Right kidney (tissue), 1 donor: ENCODE measurements at regions not wholly inside any gene's neighbourhood (a gene's known extent, or its start where the extent isn't known, plus 50 kb on each side); places are given as distances from the start of the nearest gene placed in this dataset.
A peak's percentile ranks its signal among the peaks of the same experiment; 100 is the strongest.
"Not testable (repeated sequence)": the region's sequence is repeated elsewhere in the genome, so short reads cannot be mapped to it uniquely, and the experiment has no call there.

Experiments used
- DNase-seq: peaks from one replicate; pipeline ENCODE4 v3.0.0-alpha.2; 2016

DNA sequence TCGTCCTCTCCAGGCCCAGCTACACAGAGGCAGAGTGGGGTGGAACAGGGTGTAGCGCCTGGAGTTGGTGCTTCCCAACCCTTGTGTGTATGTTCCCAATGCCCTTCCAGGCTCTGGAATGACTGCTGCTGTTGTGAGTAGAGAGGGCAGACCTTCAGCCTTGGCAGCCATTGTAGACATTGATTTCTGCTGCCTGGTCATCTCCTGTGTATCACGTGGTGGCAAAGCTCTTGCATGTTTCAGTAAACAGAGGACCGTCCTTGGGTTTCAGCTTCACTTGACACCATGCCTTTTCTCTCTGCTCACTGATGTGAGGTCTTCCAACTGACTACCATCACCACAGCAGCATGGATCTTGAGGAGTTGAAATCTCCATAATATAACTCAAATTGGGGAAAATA, 397.9 kb downstream of the COG6 start:
- no peak for DNase-seq

DNA sequence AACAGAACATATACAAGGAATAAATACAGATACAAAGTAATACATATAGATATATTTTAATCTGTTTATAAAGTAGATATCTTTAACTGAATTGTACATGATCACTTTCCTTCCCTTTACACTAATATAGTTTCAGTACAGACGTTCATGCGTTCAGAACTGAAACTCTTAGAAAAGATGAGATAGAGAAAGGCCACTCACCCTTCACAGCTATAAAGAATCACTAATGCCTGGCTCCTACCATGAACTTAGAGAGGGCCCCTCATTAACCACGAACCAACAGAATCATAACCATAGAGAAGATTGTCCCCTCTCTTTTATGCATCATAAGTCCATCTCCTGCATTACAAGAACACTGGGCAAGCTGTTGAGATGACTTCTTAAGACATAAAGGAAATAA, 399.0 kb downstream of the COG6 start:
- DNase-seq = not testable (repeated sequence)

DNA sequence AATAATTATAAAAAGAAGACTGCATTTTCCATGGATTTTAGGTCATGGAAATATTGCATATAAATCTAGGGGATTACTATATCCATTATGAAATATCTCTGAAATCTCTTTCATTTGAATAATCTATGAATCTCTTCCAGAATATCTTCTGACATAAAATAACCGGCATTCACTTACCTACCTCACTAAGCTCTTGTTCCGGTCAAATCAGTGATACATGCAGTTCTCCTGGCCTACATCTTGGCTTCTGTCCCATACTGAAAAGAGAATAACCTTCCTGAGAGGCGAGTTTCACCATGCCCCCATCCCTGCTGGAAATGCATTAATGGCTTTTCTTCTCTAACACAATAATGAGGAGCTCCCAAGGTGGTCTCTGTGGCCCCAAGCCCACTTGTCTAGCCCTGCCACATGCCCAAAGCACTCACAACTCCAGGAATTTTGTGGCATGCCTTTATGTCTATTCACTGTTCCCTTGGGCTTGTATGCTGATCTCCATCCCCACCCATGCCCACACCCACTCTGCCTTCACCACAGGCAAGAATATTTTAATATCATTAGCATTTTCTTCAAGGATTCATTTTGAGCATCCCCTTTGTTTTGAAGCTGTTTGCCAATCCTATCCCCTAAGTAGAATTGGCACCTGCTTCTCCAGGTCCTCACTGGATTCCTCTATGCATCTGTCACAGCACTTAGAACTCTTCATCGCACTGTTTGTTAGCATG, 401.6 kb downstream of the COG6 start:
- no peak for DNase-seq

DNA sequence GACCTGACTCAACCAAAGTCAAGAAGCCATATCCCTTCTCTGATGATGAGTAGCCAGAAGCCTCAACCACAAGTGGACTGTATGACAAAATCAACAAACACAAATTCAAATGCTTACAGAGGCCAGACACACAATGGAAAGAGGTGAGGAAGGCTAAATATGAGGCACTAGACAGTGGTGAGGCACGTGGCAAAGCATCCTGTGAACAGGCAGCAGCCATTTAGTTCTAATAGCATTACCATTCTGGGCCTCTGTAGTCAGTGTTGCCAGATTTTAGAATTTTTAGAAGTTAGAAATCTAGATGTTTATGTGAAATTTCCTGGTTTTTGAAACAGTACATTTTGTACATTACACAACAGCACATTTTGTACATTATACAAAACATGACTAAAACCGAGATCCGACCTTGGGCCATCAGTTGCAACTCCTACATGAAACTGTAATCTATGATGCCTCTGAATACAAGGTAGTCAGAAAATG, 403.3 kb downstream of the COG6 start:
- DNase-seq = no peak

DNA sequence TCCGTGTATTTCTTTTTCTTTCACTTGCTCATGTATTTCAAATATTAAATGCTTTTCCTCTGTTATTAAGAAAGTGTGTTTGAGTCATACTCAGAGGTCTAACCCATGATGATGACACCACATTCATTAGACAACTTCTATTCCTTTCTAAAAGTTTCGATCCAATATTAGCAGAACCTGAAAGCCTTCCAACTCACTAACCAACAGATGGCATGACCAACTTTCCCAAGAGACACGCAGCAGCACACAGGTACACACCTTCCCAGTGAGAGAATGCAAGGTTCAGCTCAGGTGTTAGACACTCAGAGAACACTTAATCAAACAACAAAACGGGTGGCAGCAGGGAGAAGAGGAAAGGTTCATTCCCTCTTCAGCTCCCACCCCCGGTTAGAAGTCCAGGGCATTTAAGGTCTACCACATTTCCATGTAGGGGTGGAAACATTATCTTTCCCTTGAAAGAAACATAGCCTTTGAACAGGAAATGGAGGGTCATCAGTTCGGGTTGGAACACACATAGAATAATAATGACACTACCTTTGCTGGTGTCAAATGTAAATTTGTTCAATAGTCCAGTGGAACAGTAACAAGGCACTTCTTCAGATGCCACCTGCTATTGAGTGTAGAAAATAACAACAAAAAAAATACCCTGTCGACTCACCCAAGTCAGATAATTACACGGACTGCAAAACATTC, 404.2 kb downstream of the COG6 start:
- no peak for DNase-seq

DNA sequence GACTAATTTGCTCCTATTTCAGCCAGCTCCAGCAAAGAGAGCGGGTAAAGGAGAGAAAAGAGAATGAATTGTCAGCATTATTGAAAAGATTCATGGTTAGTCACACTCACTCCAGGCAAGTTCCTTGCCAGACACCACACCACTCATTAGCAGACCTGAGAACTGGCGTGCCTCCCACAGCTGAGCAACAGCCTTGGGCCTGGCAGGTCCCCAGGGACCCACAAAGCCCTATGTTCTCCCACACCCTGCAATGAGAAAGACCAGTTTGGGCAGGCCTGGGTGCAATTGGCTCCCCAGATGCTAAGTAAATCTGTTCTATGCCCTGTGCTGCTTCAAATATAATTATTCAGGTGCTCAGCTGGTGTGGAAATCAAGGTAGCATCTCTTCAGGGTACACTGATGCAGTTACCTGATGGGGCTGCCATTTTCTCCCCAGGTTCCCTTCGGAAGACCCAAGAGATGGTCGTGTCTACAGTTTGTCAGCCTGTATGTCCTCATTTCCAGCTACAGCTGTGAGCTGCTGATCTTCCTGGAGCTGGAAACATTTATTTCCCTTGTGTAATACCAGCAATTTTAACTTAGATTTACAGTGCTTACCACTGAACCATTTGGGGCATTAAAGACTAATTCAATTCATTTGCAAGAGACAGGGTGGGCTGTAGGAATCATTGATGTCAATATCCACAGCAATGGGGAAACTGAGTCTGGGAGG, 405.0 kb downstream of the COG6 start:
- DNase-seq = no peak

DNA sequence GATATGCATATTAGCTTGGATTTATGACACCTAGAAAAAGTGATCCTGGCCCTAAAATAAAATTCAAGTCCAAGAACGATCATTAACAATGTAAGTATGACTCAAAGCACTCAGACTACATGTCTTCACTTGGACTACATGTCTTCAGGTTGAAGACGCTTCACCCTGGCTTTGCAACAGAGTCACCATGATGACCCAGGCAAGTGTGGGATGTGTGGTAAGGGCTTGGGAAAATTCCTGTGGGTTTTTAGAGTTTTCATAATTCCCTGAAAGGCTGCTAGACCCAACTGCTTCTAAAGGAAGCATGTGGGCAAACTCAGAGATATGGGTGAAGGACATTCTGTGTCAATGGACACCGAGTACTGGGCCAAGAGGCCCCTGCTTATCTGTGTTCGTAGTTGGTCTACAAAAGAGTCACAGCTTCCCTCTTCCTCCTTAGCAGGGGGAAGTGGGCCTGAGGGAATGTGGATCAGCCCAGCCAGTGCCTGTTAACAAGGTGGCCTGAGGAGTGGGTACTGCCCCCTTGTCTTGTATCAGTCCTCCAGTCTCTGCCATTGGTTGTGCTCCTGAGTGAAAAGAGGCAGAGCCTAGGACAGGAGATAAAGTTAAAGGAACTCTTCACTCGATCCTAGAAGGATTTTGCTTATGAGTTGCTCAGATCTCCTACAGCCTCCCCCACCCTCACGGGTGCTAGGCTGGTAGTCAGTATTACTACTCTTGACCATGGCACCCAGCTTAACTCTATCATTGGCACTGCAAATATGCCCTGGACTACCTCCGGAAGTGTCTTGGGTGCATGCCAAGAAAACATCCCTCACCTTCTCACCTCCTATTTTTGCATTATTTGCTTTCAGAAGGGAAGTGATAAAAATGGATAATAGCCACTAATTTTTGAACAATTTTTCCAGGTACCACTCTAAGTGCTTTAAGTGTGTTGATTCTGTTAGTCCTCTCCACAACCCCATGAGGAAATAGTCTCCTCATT, 406.3 kb downstream of the COG6 start:
- DNase-seq = no peak

DNA sequence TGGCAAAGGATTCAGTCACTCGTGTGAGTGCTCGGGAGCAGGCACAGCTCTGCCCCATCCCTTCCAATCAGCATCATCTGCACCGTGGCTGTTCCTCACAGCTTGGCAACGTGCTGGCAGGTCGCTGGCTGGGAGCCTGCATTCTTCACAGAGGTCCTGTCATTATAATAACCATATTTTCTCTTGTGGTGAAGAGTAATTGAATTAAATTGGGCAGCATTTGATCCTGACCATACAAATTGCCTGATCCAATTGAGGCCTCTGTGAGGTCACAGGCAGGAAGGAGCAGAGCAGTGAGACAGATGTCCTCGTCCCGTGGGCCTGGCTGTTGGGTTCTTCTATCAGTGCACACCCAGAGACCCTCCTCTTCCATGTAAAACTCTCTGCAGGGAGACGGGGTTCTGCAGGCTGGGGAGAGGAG, 407.8 kb downstream of the COG6 start:
- no peak for DNase-seq

DNA sequence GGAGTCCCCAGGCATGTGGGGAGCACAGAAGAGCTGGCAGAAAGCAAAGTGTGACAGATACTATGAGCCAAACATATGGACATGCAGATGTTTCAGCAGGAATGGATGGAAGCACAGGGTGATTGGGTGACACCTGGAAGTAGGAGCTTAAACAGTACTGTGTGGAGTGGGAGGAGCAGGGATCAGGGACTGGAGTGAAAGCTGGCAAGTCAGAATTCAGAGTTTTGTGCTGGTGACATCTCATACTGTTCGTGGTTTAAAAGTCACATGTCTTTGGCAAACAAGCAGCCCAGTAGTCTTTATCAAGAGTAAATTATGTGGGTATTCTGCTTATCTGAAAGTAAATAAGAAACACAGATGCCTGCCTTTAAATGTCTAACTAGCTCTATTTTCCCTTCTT, 408.2 kb downstream of the COG6 start:
- DNase-seq = no peak

DNA sequence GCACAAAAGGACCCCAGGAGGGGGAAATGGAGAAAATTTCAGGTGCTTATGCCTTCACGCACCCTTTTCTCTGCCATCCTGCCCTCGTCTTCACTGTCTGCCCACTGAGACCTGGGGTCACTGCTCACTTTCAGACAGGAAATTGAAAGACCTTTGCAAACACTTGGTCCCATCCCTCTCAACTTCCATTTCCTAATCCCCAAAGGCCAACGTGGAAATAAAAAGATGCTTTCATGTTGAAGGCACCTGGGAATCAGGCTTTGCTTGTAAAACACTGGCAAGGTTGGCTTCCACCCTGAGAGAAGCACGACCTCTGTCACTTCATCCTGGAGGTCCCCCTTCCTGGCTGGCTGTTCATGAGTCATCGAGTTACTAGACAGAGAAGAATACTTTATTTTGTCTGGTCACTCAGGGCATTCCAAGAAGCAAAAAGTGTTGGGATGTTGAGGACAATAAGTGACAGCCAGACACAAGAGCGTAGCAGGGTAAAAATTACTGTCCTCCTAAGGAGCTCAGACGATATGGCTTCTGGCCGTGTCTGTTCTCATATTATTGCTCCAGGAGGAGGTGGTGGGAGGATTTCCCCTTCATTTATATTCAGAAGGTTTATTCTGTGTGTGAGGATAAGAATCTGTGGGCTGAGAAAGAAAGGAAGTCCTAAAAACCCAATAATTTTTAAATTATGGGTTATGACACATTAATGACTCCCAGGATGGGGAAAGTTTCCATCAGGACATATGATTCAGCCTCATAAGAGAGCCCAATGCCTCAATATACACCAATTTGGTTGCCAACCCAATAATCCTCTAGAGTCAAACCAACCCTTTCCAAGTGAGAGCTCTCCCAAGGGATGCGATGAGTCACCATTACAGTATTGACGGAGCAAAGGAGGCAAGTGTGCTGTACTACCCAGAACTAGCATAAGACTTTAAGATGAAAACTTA, 409.0 kb downstream of the COG6 start:
- DNase-seq = no peak

DNA sequence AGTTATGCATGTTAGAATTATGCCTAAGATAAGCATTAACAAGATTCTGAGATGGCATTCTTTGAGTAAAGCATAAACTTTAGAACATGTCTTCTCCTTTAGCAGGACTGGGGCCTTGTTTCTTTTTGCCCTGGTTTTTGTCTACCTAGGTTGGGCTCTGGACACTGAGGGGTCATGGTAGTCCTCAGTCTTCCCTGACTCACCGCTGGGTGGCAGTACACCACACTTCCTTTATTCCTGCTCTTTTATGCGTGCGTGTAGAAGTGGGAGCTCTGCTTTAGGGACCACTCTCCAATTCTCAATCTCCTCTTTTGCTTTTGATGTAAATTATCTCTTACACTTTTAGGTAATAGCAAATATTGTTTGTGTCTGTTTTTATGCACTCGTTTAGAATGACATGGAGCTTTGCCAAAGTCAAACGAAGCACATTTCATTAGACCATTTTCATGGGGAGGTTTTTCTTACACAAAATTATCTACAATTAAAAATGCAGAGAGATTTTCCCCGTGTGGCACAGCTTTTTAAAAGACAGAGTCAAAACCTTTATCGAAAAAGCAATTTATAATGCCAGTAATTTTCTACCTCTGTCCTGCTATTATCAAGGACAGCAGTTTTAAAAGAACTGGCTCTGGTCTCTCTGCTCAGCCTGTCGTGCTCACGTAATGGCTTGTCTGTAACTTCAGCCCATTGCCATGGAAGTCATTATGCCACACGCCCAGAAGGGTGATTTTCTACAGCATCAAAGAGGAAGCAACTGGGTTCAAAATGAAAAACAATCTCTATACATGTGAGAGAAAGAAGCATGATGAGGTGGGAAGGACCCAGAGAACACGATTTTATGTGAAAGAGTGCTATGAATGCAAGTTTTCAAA, 413.9 kb downstream of the COG6 start:
- DNase-seq = peak; percentile 32

DNA sequence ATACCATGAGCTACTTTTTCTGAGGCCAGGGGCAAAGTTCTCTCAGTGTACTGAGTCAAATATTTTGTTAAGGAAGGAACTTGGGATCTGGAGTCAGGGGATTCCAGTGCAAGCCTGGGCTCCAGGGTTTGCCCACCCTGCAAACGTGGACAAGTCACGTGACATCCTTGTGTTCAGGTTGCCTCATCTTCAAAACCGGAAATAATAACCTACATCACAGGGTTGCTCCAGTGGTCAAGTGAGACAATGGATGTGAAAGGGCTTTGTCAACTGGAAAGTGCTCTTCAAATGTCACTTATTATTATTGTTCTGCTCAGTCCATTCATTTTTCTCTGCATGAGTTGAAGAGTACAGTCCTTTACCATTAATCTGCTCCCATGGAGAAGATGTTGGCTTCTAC, 414.9 kb downstream of the COG6 start:
- DNase-seq = no peak

DNA sequence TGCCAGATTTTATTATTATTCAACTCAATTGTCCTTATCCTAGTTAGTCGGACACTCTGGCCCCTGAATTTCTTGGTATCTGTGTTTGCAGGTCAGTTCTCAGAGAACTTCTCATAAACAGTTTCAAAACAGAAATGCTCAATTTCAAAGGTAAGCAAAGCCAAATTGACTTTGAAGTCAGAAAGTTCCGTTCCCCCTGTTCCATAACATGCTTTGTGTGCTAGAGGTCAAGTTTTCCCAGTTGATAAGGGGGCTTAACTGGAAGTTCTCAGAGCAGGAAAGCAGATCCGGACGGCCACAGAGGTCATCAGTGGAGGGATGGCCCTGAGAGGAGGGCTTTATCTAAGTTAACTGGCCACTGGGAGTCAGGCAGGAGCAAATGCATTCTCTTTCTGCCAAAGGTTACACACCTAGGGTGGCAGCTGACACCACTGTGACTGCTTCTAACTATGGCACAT, 417.2 kb downstream of the COG6 start:
- no peak for DNase-seq

DNA sequence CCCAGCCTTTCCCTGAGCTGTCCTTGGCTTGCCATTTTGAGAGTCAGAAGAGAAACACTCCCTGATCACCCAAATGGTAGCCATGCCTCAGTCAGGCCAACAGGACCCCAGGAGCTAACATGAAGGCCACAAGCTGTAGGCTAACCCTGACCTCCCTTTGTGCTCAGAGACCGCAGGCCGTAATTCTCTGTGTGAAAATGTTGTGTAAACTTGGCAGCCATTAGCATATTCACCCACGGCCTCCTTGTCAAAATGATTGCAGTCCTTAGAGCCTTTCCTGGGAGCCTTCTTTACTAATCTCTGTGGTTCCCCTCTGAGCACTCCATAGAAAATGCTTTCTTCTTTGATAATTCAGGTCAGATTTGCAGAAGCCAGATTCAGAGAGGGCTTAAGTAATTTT, 418.9 kb downstream of the COG6 start:
- no peak for DNase-seq

DNA sequence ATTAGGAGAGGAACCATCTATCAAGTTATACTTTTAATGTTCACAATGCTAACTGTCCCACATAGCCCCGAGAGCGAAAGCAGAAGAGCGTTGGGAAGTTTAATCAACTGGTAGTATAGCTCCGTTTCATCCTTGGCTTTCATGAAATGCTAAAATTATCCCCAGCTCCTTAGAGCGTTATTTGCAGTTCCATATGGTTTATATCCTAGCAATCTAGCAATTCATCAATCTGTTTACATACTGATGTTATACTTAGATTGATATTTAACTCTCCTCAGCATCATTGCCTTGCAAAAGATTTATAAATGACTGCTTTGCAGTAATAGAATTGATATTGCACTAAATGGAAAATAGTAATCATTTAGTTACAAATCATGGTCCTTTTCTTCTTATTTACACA, 419.8 kb downstream of the COG6 start:
- DNase-seq = no peak

DNA sequence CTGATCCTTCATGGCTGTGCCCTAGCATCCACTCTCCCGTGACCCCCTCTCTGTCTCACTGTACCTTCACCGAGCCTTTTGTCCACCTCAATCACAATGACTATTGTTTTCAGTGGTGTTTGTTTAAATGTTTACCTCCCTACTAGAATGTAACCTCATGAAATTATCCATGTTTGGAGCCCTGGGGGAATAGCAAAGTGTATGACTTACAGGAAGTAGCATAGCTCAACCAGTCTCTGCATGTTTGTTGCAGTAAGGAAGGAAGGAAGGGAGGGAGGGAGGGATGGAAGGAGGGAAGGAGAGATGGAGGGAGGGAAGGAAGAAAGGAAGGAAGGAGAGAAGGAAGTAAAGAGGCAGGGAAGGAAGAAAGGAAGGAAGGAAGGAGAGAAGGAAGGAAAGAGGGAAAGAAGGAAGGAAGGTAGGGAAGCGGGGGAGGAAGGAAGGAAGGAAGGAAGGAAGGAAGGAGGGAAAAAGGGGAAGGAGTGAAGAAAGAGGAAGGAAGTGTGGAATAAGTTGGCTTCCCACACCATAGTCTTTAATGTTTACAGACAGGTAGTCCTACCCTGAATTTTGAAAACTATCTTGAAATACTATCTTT, 421.4 kb downstream of the COG6 start:
- no peak for DNase-seq

DNA sequence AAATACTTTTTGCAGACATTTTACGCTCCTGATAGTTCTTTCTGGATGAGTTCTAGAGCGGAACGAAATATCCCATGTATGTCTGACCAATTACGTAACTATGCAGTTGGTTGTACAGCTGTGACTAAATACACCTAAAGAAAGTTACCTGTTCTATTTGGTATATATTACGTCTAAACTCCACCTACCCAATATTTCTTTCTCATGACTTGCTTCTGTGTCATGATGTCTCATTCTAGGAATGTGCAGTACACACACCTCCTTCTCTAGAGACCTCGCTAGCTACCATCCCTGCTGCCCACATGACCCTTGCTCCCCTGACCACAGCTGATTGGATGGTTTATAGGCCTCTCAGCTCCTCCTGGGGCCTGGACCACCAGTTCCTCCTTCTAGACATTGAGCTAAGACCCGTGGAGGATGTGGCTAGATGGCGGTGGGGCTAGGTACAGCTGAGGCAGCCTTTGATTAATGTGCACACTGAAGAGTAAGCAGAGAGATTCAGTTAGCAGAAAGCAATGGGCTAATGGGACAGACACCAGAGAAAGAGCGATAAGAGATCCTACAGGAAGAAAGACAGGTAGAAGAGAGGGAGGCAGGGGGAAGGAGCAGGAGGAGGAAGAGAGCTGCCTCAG, 422.1 kb downstream of the COG6 start:
- DNase-seq = no peak

DNA sequence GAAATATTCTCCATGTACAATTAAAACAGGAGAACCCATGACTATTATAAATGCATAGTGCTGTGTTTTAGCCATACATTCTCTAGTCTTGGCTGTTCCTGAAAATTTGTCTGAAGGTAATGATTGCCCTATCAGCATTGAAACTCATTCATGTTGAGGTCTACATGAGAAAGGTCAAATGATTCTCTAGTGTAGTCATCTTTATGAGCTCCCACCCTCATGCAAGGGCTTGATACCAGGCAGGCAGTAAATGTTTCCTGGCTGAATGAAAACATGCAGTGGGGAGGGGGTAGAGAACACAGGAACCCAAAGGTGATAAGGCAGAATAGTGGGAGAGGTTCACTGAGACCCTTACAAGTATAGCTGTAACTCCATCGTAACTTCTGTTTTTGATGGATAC, 424.3 kb downstream of the COG6 start:
- DNase-seq = no peak

DNA sequence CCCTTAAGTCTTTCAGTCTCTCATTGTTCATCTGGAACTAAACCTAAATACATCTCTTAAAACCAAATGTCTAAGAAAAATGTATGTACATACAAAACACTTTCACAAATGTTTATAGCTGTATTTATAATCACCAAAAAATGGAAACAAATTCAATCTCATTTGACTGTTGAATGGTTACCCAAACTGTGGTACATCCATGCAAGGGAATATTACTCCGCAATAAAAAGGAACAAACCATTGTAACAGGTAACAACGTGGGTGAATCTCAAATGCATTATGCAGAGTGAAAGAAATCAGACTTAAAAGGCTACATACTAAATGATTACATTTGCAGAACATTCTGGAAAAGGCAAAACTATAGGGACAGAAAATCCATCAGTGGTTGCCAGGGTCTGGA, 425.2 kb downstream of the COG6 start:
- DNase-seq = no peak
